Endothelial cell (in vitro differentiated cells): ENCODE measurements at regions not wholly inside any gene's neighbourhood (a gene's known extent, or its start where the extent isn't known, plus 50 kb on each side); places are given as distances from the start of the nearest gene placed in this dataset.

ENCODE experiments used
- DNase-seq: peaks from one replicate; pipeline ENCODE4 v3.0.0; 2021; ENCODE audit warnings: low spot score
- H3K27ac Mint-ChIP-seq: one replicate; pipeline ENCODE4 v1.8.0; 2021; ENCODE audit warnings: mixed read lengths, inconsistent platforms; ENCODE audit not compliant: unreplicated experiment
- H3K27me3 Mint-ChIP-seq: one replicate; pipeline ENCODE4 v1.8.0; 2021; ENCODE audit warnings: mild to moderate bottlenecking, moderate library complexity, mixed read lengths, inconsistent platforms; ENCODE audit not compliant: unreplicated experiment
- H3K36me3 Mint-ChIP-seq: one replicate; pipeline ENCODE4 v1.8.0; 2021; ENCODE audit warnings: mild to moderate bottlenecking, low read depth, mixed read lengths, inconsistent platforms; ENCODE audit not compliant: unreplicated experiment
- H3K4me1 Mint-ChIP-seq: one replicate; pipeline ENCODE4 v1.8.0; 2021; ENCODE audit warnings: mild to moderate bottlenecking, mixed read lengths, inconsistent platforms; ENCODE audit not compliant: unreplicated experiment
- H3K4me3 Mint-ChIP-seq: one replicate; pipeline ENCODE4 v1.8.0; 2021; ENCODE audit warnings: mild to moderate bottlenecking, mixed read lengths, inconsistent platforms; ENCODE audit not compliant: unreplicated experiment
- H3K9me3 Mint-ChIP-seq: one replicate; pipeline ENCODE4 v1.8.0; 2021; ENCODE audit warnings: mixed read lengths, inconsistent platforms; ENCODE audit not compliant: unreplicated experiment
- TF ChIP-seq, protein P1 (sequence below): fragments of 200-600 bp; sonication (generic); IDR thresholded peaks from one replicate; pipeline ENCODE4 v1.5.0; 2021; ENCODE audit warnings: antibody characterized with exemption; ENCODE audit not compliant: unreplicated experiment

DNA sequence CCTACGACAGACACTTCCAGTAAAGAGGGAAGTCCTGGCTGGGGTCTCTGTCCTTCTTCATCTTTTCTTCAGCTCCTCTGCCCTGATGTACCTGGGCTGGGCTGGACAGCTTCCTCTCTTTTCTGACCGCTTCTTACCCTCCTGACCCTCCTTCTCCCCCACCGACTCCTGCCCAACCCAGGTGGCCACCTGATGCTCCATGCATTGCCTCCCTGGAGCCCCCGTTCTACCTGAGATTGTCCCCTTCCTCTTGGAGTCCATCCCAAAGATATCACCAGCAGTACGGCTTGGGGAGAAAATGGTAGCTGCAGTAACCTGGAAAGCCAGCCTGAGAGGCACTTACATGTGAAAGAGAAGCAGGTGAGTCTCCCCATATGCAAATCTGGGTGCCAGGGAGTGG is 566.3 kb downstream of the TCERG1L start:
- Mint-ChIP-seq H3K9me3 (peaks cover 50% of the 10 kb centered on the region), H3K36me3 (peaks cover 33% of the 10 kb centered on the region), H3K27ac (no peak overlapping the region), H3K27me3 (peaks cover 20% of the 10 kb centered on the region), H3K4me3 (no peak overlapping the region), H3K4me1 (no peaks in the 10 kb centered on the region)
- TF ChIP-seq, protein P1, sequence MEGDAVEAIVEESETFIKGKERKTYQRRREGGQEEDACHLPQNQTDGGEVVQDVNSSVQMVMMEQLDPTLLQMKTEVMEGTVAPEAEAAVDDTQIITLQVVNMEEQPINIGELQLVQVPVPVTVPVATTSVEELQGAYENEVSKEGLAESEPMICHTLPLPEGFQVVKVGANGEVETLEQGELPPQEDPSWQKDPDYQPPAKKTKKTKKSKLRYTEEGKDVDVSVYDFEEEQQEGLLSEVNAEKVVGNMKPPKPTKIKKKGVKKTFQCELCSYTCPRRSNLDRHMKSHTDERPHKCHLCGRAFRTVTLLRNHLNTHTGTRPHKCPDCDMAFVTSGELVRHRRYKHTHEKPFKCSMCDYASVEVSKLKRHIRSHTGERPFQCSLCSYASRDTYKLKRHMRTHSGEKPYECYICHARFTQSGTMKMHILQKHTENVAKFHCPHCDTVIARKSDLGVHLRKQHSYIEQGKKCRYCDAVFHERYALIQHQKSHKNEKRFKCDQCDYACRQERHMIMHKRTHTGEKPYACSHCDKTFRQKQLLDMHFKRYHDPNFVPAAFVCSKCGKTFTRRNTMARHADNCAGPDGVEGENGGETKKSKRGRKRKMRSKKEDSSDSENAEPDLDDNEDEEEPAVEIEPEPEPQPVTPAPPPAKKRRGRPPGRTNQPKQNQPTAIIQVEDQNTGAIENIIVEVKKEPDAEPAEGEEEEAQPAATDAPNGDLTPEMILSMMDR = no peak
- DNase-seq = no peak

DNA sequence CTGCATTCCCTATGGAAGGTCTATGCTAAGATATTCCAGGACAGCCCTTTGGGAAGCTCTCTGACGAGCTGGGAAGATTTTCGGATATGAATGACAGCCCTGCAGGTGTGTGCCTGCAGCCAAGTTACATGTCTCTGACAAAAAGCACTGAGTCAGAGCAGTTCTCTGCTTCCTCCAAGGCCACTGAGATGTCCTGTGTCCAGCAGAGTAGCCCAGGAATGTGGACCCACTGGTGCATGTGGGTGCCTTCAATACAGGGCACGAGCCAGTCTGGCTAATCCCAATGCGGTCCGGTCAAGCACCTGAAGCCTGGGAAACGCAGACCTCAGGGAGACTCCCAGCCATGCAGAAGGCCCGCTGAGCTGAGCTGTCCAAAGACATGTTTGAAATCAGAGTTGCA is 565.7 kb downstream of the TCERG1L start:
- Mint-ChIP-seq H3K27me3 (peaks cover 20% of the 10 kb centered on the region), H3K4me3 (no peak overlapping the region), H3K9me3 (peaks cover 56% of the 10 kb centered on the region), H3K36me3 (peaks cover 37% of the 10 kb centered on the region), H3K27ac (no peak overlapping the region), H3K4me1 (no peaks in the 10 kb centered on the region)
- DNase-seq = no peak
- TF ChIP-seq, protein P1 = no peak

DNA sequence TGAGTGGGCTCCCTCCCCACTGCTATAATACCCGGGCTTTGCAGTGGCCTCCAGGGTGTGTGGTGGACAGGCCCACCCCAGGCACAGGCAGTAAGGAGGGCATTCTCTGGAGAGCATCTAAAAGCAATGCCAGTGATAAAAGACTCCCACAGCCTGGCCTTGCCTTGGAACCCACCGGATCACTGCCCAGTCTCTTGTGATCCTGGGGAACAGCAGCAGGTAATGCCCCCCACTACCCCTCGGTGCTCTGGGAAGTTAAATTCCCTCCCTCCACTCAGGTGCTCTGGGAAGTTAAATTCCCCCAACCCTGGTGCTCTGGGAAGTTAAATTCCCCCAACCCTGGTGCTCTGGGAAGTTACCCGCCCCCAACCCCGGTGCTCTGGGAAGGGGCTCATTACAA is 565.2 kb downstream of the TCERG1L start:
- Mint-ChIP-seq H3K36me3 (peaks cover 37% of the 10 kb centered on the region), H3K27me3 (peaks cover 19% of the 10 kb centered on the region), H3K27ac (no peak overlapping the region), H3K4me3 (no peak overlapping the region), H3K4me1 (no peaks in the 10 kb centered on the region), H3K9me3 (peaks cover 56% of the 10 kb centered on the region)
- TF ChIP-seq, protein P1 = no peak
- no peak for DNase-seq

DNA sequence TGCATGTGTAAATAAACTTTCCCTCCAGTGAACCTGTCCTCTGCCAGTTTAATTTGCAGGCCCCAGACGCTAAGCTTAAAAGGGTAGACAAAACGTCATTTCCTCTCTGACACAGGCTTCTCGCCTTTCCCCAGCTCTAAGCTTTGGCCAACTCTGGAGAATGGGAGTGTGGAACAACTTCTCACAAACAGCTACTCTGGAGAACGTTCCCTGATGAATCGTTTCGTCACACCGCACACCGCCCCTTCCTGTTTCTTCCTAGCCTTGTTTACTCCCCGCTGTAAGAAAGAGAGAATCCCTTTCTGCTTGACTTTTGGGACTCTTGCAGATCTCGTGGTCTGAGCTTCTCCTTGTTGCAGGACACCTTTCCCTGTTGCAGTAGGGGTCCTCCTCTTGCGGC is 564.2 kb downstream of the TCERG1L start:
- Mint-ChIP-seq H3K4me3 (peak overlapping the region; percentile 4), H3K4me1 (no peaks in the 10 kb centered on the region), H3K36me3 (peaks cover 32% of the 10 kb centered on the region), H3K9me3 (peaks cover 62% of the 10 kb centered on the region), H3K27ac (no peak overlapping the region), H3K27me3 (peaks cover 20% of the 10 kb centered on the region)
- TF ChIP-seq, protein P1 = no peak
- DNase-seq = no peak

DNA sequence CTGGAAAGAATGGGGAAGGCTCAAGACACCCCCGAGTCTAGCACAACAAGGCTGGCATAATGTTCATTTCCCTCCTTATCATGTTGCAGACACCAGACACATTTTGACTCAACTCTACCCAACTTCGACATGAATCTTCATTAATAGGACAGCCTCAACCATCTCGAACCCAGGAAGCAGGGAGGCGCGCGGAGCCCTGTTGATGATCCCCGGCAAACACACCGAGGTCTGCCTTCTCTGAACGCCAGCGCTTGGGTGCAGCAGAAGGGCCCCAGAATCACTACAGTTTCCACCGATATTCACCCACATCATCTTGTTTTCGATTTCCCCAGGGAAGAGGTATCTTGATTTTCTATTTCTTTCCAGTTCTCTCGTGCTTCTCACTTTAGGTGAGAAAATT is 563.6 kb downstream of the TCERG1L start:
- TF ChIP-seq, protein P1 = no peak
- Mint-ChIP-seq H3K27me3 (peaks cover 20% of the 10 kb centered on the region), H3K36me3 (peaks cover 32% of the 10 kb centered on the region), H3K27ac (no peak overlapping the region), H3K4me1 (no peaks in the 10 kb centered on the region), H3K4me3 (peak overlapping the region; percentile 4), H3K9me3 (peaks cover 64% of the 10 kb centered on the region)
- no peak for DNase-seq
